ENCODE measurements at regions not wholly inside any gene's neighbourhood (a gene's known extent, or its start where the extent isn't known, plus 50 kb on each side); places are given as distances from the start of the nearest gene placed in this dataset.

DNA sequence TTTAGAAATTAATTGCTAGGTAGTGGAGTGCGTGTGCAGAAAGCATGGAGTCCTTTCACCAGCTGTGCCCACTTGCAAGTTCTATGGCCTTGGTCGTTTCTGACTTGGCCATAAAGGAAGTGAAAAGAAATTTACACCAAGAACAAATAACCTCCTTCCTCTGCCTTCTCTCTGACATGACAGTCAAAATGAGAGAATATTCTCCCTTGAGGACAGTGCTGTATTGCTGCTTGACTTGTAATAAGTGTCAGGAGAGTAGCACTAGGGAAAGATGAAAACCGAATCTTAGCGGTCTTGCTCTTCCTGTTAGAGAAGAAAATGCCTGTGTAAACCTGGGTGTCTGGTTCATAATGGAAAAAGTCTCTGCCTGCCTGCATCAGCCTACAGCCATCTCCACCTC lies 333.1 kb upstream of the RAG2 start:
- TF ChIP-seq, protein P1, sequence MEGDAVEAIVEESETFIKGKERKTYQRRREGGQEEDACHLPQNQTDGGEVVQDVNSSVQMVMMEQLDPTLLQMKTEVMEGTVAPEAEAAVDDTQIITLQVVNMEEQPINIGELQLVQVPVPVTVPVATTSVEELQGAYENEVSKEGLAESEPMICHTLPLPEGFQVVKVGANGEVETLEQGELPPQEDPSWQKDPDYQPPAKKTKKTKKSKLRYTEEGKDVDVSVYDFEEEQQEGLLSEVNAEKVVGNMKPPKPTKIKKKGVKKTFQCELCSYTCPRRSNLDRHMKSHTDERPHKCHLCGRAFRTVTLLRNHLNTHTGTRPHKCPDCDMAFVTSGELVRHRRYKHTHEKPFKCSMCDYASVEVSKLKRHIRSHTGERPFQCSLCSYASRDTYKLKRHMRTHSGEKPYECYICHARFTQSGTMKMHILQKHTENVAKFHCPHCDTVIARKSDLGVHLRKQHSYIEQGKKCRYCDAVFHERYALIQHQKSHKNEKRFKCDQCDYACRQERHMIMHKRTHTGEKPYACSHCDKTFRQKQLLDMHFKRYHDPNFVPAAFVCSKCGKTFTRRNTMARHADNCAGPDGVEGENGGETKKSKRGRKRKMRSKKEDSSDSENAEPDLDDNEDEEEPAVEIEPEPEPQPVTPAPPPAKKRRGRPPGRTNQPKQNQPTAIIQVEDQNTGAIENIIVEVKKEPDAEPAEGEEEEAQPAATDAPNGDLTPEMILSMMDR (IDR thresholded peaks at IDR 0.05; ENCODE audit: poor library complexity, severe bottlenecking): no peak
- no peak for TF ChIP-seq EZH2 (IDR thresholded peaks at IDR 0.05; ENCODE audit: borderline replicate concordance, insufficient read depth, low read length, poor library complexity, severe bottlenecking)
- TF ChIP-seq, protein P2, sequence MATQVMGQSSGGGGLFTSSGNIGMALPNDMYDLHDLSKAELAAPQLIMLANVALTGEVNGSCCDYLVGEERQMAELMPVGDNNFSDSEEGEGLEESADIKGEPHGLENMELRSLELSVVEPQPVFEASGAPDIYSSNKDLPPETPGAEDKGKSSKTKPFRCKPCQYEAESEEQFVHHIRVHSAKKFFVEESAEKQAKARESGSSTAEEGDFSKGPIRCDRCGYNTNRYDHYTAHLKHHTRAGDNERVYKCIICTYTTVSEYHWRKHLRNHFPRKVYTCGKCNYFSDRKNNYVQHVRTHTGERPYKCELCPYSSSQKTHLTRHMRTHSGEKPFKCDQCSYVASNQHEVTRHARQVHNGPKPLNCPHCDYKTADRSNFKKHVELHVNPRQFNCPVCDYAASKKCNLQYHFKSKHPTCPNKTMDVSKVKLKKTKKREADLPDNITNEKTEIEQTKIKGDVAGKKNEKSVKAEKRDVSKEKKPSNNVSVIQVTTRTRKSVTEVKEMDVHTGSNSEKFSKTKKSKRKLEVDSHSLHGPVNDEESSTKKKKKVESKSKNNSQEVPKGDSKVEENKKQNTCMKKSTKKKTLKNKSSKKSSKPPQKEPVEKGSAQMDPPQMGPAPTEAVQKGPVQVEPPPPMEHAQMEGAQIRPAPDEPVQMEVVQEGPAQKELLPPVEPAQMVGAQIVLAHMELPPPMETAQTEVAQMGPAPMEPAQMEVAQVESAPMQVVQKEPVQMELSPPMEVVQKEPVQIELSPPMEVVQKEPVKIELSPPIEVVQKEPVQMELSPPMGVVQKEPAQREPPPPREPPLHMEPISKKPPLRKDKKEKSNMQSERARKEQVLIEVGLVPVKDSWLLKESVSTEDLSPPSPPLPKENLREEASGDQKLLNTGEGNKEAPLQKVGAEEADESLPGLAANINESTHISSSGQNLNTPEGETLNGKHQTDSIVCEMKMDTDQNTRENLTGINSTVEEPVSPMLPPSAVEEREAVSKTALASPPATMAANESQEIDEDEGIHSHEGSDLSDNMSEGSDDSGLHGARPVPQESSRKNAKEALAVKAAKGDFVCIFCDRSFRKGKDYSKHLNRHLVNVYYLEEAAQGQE (IDR thresholded peaks at IDR 0.05; ENCODE audit: borderline replicate concordance): peak; percentile 52
- peak; percentile 61 for TF ChIP-seq POLR2AphosphoS5 (IDR thresholded peaks at IDR 0.05)
